Stimulated activated CD8-positive, alpha-beta memory T cell treated with anti-CD3 and anti-CD28 coated beads, Interleukin-12 subunit alpha, Interleukin-12 subunit beta, amount 100 ng/mL, for 1 hour (primary cell): ENCODE measurements at regions not wholly inside any gene's neighbourhood (a gene's known extent, or its start where the extent isn't known, plus 50 kb on each side); places are given as distances from the start of the nearest gene placed in this dataset.

ENCODE experiments used
- DNase-seq: peaks from one replicate; pipeline ENCODE4 v3.0.0-alpha.2; 2020; ENCODE audit warnings: low read depth

DNA sequence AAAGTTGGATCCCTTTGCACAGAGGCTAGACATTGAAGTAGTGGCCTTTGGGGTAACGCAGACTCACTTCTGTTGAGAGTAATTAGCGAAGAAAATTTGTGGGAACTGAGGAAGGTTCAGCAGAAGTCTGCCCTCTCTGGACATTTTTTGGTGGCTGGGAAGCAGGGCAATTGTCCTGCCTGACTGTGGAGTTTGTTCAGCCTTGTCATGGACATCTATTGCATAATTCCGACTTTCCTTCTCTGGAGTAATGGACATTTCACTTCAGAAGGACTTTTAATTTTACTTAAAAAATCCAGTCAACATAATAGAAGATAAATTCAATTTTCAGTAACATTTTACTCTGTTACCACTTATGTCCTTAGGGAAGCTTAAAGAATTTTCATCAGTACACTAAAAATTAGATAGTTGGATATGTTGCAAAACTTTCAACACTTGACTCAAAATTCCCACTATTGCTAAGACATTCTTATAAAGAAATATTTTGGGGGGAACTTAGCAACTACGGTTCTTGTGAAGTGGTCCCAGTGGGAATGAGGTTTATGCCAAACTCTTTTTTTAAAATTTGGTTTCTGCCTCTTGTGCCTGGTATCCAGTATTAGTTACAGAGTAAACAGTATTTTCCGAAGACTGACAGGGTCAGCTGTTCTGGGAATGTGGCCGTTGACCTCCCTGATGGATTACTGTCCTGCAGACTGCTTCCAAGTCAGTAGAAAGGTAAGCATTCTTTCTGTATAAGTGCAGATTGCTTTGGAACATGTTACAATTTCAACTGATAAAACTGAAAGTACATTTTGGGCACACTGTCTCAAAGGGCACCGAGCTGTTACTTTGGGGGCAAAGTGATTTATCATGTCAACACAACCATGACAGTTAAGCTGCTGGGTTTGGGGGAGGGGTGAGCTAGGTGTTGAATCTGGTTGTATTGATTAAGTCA is 100.6 kb upstream of the MLIP start:
- no peak for DNase-seq

DNA sequence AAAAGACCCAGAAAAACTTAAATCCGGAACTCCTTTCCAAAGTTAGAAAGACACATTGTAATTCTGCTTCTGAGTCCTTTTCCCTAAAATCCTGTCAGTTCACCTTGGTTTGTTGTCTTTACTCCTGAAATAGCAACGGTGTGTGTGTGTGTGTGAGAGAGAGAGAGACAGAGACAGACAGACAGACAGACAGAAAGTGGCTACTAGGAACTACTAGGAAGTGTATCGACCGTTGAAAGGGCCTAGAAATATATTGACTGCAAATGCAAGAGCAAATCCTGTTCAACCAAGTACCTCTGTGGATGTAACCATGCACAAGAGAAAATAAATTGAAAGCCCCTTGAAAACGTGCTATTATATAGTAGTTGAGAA is 100.0 kb upstream of the MLIP start:
- no peak for DNase-seq

DNA sequence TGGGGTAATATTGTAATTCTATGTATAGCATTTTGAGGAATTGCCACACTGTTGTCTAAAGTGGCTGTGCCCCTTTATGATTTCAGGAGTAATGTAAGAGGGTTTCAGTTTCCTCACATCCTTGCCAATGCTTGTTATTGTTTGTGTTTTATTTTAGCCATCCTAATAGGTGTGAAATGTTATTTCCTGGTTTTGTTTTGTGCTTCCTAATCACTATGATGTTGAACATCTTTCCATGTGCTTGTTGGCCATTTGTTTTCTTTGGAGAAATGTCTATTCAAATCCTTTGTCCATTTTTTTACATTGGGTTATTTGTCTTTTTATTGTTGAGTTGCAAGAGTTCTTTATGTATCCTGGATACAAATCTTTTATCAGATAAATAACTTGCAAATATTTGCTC is 97.3 kb upstream of the MLIP start:
- DNase-seq: no peak

DNA sequence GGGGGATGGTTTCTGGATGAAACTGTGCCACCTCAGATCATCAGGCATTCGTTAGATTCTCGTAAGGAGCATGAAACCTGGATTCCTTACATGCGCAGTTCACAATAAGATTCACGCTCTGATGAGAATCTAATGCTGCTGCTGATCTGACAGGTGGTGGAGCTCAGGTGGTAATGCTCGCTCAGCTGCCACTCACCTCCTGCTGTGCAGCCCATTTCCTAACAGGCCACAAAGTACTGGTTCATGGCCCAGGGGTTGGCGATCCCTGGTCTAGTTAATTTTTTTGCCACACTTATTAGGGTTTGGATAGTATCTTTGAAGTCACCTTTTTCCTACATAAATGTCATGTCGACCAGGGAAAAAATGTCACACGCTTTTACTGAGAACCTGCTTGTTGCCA is 96.8 kb upstream of the MLIP start:
- no peak for DNase-seq

DNA sequence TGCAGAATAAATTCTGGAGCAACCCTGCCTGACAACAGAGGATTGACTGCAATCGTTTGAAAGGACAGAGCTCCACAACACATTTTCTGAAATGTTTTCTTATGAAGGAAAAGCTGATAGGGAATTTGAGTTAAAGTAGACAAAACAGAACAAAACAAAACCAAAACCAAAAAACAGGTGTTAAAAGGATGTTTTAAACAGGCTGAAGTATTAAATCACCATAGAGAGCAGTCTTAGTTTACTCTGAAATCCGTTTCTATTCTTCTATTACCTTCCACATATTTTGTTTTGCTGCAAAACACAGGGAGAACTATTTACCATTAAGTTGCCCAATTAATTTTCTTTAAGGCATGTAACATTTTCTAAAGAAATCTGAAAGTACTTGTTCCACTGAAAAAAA is 93.4 kb upstream of the MLIP start:
- no peak for DNase-seq

DNA sequence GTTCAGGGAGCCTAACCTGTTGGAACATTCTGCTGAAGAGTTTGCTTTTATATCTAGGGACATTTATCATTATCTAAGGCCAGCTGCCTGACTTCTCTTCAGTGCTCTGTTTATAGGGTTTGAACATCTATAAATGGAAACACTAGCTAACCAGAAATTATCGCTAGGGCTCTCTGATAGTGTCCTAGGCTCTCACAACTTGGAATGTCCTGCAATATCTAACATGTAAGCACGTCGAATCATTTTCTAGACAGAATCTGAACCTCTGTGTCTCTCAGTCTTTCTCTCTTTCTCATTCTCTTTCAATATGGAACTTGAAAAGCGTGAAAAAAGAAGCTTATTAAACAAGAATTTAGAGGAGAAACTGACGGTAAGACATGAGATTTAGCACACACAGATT is 92.5 kb upstream of the MLIP start:
- DNase-seq: no peak

DNA sequence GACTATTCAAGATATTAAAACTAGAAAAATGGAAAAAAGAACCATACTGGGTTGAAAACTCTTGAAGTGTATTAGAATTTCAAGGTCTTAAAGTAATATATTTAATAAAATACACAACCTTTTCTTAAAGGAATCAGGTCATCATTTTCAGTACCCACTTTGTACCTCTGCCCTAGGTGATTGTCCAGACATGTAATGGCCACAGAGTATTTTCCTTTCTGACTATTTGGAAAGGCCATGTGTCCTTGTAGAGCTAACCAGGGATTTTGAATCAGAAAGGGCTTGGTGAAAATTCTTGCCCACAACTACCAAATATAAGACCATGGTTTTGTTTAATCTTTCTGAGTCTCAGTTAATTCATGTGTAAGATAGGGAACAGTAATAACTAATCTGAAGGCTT is 91.4 kb upstream of the MLIP start:
- no peak for DNase-seq

DNA sequence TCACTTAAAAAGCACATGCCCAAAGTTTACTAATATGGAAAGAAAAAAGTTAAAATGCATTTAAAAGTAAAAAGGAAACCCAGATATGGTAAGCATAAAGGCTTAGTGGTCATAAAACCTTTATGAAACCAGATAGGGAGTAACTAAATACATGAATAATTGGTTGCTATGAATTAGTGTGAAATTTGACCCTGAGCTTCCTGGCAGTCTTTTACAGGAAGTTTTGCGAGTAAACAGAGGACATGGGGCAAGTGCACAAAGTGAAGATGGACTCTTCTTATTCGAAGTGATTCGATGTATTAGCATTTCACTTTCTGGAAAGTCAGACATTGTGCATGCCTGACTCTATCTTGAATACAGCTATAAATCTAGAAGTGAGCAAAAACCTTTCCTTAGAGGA is 90.9 kb upstream of the MLIP start:
- DNase-seq: no peak

DNA sequence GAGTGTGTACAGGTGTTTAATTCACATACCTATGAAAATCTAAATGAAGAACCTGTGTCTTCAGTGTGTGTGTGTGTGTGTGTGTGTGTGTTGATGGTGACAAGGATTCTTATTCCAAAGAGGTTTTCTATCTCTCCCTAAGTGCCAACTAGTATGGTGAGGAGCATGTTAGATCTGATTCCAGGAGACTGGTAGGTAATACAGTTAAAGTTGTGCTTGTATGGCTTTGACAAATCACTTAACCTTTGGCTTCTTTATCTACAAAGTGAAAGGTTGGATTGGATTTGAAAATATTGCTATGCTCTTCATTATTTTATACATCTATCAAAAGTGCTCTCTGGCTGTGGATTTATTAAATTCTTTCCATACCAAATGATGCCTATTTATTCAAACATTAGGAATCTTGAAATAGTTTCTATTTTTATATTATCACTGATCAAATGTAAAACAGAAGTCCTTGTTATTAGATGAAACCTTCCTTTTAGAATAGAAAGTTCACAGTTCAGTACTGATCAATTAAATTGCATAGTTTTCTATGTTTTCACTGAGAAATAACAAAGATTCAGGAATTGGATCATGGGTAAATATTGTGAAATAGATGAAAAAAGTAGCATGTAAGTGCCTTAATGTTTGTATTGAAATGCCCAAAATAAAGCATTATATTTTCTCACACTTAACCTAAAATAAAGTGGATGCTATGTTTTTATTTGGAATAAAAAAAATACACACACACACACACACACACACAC is 84.4 kb upstream of the MLIP start:
- no peak for DNase-seq

DNA sequence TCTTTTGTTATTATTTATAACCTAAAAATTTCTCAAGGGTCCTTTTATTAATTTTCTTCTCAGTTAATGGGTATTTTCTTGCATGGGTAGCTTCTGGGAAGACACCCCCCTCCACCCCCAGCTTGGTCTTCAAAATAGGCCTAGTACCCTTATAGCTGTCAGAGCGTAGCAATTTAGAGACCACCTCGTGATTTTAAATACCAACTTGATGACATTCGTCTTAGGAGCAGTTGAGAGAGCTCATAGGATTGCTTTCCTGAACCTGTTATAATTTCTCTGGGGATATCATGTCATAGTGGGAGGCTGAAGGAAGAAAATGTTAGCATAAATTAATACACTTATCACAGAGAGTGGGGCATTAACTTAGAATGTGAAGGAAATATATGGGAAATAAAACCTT is 83.1 kb upstream of the MLIP start:
- DNase-seq: no peak

DNA sequence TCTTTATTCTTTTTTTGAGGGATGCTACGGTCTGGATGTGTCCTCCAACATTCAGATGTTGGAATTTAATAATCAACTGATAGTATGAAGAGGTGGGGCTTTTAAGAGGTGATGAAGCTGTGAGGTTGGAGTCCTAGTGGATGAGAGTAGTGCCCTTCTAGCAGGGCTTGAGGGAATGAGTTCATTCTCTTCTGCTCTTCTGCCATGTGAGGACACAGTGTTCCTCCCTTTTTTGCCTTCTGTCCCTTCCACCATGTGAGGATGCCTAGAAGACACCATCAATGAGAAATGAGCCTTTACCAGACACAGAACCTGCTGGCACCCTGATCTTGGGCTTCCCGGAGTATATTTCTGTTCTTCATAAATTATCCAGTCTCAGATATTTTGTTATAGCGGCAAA is 82.1 kb upstream of the MLIP start:
- DNase-seq: no peak

DNA sequence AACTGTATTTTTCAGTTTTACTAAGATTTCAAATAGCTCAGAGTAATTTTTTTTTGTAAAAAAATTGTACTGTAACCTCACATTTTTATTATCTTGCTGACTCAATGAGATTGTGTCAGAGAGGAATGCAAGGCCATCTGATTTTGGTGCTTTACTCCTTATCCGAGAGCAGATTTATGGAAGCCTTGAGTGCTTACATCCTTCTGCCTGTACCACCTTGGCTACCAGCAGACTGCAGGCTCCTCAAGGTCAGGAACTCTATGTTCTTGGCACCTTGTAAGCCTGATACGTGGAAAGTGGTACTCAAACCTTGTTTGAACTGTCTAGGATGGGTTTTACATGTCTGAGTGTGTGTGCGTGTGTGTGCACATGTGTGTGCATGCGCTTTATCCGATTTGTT is 80.1 kb upstream of the MLIP start:
- no peak for DNase-seq

DNA sequence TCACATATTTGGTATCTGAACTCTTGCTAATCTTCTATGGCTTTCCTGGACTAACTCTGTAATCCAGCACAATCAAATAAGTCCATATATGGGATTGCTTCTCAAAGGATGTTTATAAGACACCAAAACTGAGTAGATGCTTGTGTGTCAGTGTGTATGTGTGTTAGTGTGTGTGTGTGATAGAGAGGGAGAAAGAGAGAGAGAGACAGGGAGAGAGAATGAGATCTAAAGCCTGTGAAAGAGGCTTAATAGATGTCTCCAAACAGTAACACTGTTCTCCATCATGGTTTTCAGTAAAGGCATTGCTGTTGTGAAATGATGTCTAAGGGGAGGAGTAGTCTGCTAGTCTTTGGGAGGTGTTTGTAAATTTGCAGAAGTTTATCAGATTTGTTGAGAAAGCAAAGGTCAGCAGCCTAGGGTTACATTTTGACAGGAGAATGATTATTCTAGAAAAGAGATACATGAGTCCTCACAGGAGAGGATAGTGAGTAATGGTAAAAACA is 73.9 kb upstream of the MLIP start:
- DNase-seq: no peak

DNA sequence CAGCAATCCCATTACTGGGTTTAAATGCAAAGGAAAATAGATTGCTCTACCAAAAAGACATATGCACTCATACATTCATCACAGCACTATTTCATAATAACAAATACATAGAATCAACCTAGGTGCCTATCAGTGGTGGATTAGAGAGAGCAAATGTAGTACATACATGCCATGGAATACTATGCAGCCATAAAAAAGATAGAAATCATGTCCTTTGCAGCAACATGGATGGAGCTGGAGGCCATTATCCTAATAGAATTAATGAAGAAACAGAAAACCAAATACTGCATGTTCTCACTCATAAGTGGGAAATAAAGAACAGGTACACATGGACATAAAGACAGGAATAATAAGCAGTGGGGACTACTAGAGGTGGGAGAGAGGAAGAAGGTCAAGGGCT is 70.7 kb upstream of the MLIP start:
- DNase-seq: no peak

DNA sequence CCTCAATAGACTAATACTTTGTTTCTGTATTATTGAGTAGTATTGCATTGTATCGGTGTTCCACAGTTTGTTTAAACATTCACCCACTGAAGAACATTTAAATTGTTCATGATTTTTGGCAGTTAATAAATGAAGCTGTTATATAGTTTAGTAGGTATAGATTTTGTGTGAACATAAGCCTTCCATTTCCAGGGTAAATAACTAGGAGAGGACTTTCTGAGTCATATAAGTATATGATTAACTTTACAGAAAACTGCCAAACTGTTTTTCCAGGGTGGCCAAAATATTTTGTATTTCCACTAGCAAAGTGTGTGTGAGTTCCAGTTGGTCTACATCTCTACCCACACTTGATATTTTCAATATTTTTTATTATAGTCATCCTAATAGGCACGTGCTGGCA is 70.0 kb upstream of the MLIP start:
- DNase-seq: no peak

DNA sequence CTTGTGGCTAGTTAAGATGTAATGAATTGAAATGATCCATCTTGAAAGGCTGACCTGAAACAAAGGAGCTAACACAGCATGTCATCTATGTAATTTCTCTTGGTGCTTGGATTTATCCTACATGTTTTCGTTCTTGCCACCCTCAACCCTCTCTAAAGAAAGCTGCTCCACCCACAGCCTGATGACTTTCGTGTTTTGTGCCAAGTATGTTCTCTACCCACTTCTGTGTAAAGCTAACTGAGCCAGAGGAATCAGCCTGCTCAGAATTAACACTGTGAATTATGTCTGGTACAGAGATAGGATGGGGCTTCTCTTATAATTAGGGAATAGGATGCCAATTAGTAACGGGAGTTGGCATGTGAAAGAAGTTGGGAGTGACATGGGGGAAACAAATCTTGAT is 67.9 kb upstream of the MLIP start:
- DNase-seq: no peak

DNA sequence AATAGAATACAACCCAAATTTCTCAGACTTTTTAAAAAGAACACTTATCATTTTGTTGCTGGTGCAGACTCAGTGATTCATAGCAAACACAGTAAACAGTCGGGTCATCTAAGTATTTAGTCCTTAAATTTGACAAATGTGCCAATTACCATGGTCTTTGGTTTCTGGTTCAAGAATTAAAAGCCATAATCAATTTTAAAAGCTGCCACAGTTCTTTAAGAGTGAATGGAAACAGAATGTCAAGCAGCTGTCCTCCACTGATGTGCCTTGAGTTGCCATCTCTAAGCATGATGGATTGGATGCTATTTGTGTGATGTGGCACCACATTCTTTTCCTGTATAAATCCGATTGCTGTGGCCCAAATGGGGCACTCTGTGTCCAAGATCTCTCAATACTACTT is 67.2 kb upstream of the MLIP start:
- DNase-seq: no peak

DNA sequence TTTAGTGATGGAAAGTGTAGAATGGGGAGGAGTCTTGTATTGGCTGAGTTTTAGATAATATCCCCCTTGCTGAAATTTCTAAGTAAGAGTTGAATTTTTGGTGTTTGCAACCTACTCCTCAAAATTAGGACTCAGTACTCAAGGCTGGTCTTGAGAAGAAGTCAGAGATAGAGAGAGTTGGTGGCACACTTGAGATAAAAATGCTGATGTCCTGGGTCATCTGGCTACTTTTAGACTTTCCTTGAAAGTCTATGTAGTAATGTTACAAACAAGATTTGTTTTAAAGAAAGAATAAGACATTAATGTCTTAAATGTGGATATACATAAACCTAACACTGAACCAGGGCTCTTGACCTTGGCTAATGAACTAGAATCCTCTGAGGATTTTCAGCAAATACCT is 62.5 kb upstream of the MLIP start:
- DNase-seq: no peak

DNA sequence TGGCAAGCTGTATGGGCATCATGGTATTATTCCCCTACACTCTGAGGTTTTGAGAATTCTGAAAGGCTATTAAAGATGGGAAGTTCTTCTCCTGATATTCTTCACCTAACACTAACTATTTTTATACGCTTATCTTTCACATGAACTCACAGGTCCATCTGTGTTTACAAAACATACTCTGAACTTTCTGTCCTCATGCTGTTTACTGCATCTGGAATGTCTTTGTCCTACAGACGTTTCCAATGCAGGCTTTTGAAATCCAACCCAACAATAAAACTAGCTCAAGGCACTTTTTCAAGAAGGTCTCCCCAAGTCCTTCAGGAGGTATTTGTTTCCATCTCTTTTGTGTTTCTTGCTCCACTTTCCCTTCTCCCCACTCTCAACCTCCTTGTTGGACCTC is 60.5 kb upstream of the MLIP start:
- DNase-seq: no peak

DNA sequence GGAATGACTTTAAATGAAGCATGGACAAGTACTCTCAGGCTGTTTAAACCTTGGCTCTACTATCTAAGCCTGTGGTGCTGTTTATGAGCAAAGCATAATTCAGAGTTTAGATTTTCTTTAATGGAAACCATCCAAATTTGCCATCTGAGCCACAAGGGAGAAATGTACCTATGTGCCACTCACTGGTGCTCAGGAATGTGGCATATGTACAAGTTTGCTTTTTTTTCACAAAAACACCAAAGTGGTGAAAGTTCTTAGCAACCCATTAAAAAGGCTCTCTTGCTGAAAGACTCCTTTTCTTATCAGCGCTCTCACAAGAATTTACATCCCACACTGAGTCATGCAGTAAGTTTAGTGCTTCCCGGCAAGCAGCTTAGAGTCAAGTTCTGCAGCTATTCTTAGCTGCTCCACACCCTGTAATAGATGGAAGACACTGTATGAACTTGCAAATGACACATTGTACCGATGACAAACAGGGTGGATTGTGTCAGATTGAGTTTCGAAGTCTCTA is 57.3 kb upstream of the MLIP start:
- no peak for DNase-seq

DNA sequence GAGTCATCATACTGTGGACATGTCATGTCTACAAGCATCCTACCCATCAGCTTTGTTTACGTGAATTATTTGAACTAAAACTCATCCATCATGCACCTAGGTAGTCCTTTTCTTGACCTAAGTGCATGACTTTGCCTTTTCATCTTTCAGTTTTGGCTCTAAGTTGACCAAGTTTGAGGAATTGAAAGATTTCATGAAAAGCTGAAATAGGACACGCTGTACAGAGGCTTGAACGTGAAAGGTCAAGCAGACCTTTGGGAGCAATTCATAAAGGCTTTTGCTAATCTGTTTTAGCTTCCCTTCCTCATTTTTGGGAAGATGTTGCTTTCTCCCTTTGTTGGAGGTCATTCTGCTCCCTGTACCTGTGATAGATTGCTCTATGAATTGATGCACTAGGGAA is 55.1 kb upstream of the MLIP start:
- no peak for DNase-seq

DNA sequence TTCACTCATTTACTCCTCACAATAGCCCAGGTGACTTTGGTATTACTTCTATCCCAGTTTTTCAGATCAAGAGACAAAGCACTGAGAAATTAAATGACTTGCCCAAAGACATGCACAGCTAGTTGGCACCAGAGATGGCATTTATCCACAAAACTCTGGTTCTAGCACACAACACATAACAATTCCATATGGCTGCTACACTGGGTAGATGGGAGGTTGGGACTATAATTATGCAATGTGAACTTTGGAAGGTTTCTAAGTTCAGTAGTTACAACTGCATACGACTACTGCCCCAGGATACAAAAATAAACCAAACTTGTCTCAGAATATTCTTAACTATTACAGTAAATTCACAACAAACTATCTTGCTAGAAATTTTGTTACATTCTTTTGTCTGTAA is 54.2 kb upstream of the MLIP start:
- no peak for DNase-seq

DNA sequence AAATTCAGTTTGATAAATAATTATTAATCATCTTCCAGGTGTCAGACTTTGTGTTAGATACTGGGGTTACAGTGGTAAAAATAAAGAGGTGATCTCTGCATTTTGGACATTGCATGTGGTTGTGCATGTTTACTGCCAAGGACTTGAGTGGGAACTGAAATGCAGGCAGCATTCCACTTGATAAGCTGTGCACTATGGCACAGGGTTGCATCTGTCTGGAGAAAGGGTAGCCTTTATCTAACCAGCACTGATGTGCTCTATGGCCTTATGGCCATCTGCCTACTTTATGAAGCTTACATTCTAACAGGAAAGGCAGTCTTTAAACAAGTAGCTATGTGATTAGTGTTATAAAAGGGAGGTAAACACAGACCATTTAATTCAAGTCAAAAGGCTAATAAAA is 53.0 kb upstream of the MLIP start:
- no peak for DNase-seq
